ENCODE measurements at regions not wholly inside any gene's neighbourhood (a gene's known extent, or its start where the extent isn't known, plus 50 kb on each side); places are given as distances from the start of the nearest gene placed in this dataset.
"Not testable (repeated sequence)": the region's sequence is repeated elsewhere in the genome, so short reads cannot be mapped to it uniquely, and the experiment has no call there.

DNA sequence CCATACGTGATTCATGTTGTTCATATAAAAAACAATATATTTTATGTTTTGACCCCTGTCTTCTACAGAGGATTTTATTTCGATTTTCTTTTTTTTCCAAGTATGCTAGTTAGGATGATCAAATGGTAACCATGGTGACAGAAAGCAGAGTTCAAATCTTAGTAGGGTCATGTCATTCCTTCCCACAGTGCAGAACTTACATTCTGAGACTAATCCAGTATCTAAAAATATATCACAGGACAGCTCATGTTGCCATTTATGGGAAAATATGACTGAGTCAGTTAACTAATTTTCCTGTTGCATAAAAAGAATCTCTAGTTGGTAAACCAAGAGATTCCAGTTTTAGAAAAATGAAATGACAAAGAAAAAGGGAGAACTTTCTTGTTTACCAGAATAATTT, 209.5 kb downstream of the PARM1 start:
- Mint-ChIP-seq H3K4me3 (ENCODE audit: unreplicated experiment) (no peak overlapping the region), H3K36me3 (ENCODE audit: low read depth, unreplicated experiment) (no peaks in the 10 kb centered on the region), H3K4me1 (ENCODE audit: unreplicated experiment) (no peaks in the 10 kb centered on the region), H3K27me3 (ENCODE audit: unreplicated experiment) (no peaks in the 10 kb centered on the region), H3K27ac (ENCODE audit: unreplicated experiment) (no peak overlapping the region), H3K9me3 (ENCODE audit: unreplicated experiment) (no peaks in the 10 kb centered on the region)
- TF ChIP-seq, protein P1, sequence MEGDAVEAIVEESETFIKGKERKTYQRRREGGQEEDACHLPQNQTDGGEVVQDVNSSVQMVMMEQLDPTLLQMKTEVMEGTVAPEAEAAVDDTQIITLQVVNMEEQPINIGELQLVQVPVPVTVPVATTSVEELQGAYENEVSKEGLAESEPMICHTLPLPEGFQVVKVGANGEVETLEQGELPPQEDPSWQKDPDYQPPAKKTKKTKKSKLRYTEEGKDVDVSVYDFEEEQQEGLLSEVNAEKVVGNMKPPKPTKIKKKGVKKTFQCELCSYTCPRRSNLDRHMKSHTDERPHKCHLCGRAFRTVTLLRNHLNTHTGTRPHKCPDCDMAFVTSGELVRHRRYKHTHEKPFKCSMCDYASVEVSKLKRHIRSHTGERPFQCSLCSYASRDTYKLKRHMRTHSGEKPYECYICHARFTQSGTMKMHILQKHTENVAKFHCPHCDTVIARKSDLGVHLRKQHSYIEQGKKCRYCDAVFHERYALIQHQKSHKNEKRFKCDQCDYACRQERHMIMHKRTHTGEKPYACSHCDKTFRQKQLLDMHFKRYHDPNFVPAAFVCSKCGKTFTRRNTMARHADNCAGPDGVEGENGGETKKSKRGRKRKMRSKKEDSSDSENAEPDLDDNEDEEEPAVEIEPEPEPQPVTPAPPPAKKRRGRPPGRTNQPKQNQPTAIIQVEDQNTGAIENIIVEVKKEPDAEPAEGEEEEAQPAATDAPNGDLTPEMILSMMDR (IDR thresholded peaks at IDR 0.05; ENCODE audit: unreplicated experiment): no peak
- no peak for DNase-seq (ENCODE audit: low spot score)

DNA sequence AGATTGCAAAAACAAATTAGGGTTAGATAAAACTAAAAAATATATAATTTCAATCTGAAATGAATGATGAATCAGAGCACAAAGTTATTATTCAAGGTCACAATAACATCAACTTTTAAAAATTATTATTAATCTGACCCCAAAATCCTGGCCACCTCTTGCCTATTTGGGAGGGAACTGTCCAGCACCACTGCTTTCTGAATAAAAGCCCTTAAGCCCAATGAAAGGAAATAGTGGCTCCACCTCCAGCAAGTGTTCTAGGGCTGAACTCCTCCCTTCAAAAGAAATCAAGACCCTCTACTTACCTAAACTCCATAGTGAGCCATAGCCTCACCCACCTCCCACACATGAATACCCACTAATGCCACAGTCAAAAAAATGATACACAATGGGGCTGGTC, 208.2 kb downstream of the PARM1 start:
- Mint-ChIP-seq H3K4me3 (ENCODE audit: unreplicated experiment) (no peak overlapping the region), H3K27me3 (ENCODE audit: unreplicated experiment) (no peaks in the 10 kb centered on the region), H3K4me1 (ENCODE audit: unreplicated experiment) (no peaks in the 10 kb centered on the region), H3K9me3 (ENCODE audit: unreplicated experiment) (no peaks in the 10 kb centered on the region), H3K36me3 (ENCODE audit: low read depth, unreplicated experiment) (no peaks in the 10 kb centered on the region), H3K27ac (ENCODE audit: unreplicated experiment) (no peak overlapping the region)
- TF ChIP-seq, protein P1 (IDR thresholded peaks at IDR 0.05; ENCODE audit: unreplicated experiment): no peak
- DNase-seq (ENCODE audit: low spot score): no peak

DNA sequence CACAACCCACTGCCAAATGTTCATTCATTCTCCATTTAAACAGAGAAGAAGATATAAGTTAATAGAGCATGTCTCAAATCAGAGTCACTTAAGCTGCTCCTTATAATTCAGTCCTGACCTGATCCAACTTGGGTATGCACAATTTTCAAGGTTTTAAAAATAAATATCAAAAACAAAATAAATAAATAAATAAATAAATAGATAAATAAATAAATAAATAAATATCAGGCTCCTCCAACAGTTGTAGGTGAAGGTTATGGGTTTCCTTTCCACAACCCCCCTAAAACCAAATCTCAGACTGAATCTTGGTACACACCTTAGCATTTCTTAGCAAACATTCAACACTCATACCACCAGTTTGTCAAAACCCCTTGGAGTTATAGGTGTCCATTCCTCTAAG, 204.4 kb downstream of the PARM1 start:
- H3K27ac Mint-ChIP-seq (ENCODE audit: unreplicated experiment): no peak overlapping the region
- TF ChIP-seq, protein P1 (IDR thresholded peaks at IDR 0.05; ENCODE audit: unreplicated experiment): no peak
- H3K4me3 Mint-ChIP-seq (ENCODE audit: unreplicated experiment): no peak overlapping the region
- H3K9me3 Mint-ChIP-seq (ENCODE audit: unreplicated experiment): no peaks in the 10 kb centered on the region
- H3K36me3 Mint-ChIP-seq (ENCODE audit: low read depth, unreplicated experiment): no peaks in the 10 kb centered on the region
- H3K27me3 Mint-ChIP-seq (ENCODE audit: unreplicated experiment): no peaks in the 10 kb centered on the region
- H3K4me1 Mint-ChIP-seq (ENCODE audit: unreplicated experiment): no peaks in the 10 kb centered on the region
- DNase-seq (ENCODE audit: low spot score): no peak

DNA sequence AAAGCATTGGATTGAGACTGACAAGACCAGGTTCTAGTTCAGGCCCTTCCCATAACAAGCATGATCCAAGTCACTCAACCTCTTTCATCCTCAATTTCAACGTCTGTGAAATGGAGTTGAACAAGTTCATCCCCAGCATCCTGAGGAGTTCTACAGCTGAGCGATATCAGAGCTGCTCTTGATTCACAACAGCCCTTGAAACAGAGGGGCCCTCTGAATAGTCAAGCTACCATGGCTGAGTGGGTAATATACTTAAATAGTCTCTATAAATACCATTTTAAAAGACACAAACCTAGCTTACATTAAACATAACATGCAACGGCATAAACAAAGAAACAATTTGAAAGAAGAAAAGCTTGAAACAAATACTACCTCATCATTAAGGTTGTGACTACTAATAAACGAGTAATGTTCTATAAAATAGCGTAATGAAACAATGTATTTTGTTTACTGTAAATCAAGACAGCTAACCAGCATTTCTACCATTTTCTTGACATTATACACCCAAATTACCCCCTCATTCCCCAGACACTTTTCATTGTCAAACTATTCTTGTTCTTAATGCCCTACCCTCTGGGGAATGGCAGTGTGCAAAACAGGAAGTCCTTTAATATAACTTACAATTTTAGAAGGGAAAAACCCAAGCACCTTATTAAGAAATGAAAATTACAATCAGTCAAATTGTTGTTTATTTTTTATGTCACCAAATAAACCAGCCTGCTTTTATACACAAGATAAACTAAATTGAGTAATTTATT, 202.3 kb downstream of the PARM1 start:
- H3K27ac Mint-ChIP-seq (ENCODE audit: unreplicated experiment): no peak overlapping the region
- no peak for DNase-seq (ENCODE audit: low spot score)
- no peaks in the 10 kb centered on the region for H3K27me3 Mint-ChIP-seq (ENCODE audit: unreplicated experiment)
- H3K9me3 Mint-ChIP-seq (ENCODE audit: unreplicated experiment): no peaks in the 10 kb centered on the region
- H3K4me3 Mint-ChIP-seq (ENCODE audit: unreplicated experiment): no peak overlapping the region
- no peaks in the 10 kb centered on the region for H3K36me3 Mint-ChIP-seq (ENCODE audit: low read depth, unreplicated experiment)
- no peaks in the 10 kb centered on the region for H3K4me1 Mint-ChIP-seq (ENCODE audit: unreplicated experiment)
- TF ChIP-seq, protein P1 (IDR thresholded peaks at IDR 0.05; ENCODE audit: unreplicated experiment): no peak

DNA sequence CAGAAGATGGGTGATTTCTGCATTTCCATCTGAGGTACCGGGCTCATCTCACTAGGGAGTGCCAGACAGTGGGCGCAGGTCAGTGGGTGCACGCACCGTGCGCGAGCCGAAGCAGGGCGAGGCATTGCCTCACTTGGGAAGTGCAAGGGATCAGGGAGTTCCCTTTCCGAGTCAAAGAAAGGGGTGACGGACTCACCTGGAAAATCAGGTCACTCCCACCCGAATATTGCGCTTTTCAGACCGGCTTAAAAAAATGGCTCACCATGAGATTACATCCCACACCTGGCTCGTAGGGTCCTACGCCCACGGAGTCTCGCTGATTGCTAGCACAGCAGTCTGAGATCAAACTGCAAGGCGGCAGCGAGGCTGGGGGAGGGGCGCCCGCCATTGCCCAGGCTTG, 194.0 kb downstream of the PARM1 start:
- H3K9me3 Mint-ChIP-seq (ENCODE audit: unreplicated experiment); H3K27ac Mint-ChIP-seq (ENCODE audit: unreplicated experiment); H3K4me1 Mint-ChIP-seq (ENCODE audit: unreplicated experiment); H3K36me3 Mint-ChIP-seq (ENCODE audit: low read depth, unreplicated experiment); H3K4me3 Mint-ChIP-seq (ENCODE audit: unreplicated experiment); DNase-seq (ENCODE audit: low spot score); H3K27me3 Mint-ChIP-seq (ENCODE audit: unreplicated experiment): not testable (repeated sequence)
